ENCODE measurements at regions not wholly inside any gene's neighbourhood (a gene's known extent, or its start where the extent isn't known, plus 50 kb on each side); places are given as distances from the start of the nearest gene placed in this dataset.

DNA sequence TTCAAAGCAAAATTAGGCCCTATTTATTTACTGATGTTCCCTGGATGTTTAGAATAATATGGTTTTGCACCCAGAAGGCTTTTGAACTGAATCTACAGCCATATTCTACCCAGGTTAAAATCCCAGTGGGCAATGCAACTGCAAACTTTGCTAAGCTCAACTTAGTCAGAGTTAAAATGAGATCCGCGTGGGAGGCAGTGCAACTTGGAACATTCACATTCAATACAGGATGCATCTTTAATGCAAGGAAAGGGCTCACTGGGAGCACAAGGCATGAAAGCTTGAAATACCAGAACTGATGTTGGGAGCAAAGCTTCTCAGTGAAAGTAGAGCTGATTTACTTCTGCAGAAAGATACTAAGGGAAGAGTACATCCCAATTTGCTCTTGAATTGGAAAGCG lies 281.2 kb upstream of the DEFB112 start:
- TF ChIP-seq, protein P1, sequence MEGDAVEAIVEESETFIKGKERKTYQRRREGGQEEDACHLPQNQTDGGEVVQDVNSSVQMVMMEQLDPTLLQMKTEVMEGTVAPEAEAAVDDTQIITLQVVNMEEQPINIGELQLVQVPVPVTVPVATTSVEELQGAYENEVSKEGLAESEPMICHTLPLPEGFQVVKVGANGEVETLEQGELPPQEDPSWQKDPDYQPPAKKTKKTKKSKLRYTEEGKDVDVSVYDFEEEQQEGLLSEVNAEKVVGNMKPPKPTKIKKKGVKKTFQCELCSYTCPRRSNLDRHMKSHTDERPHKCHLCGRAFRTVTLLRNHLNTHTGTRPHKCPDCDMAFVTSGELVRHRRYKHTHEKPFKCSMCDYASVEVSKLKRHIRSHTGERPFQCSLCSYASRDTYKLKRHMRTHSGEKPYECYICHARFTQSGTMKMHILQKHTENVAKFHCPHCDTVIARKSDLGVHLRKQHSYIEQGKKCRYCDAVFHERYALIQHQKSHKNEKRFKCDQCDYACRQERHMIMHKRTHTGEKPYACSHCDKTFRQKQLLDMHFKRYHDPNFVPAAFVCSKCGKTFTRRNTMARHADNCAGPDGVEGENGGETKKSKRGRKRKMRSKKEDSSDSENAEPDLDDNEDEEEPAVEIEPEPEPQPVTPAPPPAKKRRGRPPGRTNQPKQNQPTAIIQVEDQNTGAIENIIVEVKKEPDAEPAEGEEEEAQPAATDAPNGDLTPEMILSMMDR (IDR thresholded peaks at IDR 0.05): no peak
- TF ChIP-seq POLR2A (IDR thresholded peaks at IDR 0.05): no peak
